ENCODE measurements at regions not wholly inside any gene's neighbourhood (a gene's known extent, or its start where the extent isn't known, plus 50 kb on each side); places are given as distances from the start of the nearest gene placed in this dataset.
"Not testable (repeated sequence)": the region's sequence is repeated elsewhere in the genome, so short reads cannot be mapped to it uniquely, and the experiment has no call there.

DNA sequence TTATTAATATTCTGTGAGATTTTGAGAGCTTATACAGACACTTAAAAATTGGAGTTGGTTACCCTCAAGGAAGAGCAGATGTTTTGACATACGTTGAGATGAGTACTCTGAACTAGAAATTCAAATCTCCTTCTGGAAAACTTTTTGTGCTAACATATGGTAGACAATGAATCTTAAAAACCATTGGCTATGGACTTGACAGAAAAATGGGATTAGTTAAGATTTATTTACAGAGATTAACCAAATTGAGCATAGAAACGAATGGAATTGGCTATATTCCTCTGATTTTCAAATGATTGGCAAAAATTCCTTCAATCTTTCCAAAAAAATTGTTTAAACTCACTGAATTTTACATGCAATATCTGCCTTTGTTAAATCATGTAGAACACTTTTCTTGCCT lies 1392.9 kb downstream of the BRINP3 start:
- no peak for DNase-seq (ENCODE audit: low spot score)

DNA sequence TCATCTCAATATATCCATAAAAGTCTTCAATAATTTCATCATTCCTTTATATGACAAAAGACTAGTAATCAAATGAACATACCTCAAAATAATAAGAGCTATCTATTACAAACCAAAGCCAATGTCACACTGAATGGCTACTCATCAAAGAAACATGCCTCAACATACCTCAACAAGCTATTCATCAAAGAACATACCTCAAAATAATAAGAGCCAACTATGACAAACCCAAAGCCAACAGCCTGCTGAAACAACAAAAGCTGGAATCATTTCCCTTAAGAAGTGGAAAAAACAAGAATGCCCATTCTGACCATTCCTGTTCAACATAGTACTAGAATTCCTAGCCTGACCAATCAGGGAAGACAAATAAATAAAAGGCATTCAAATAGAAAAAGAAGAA lies 1373.7 kb downstream of the BRINP3 start:
- DNase-seq (ENCODE audit: low spot score), result no peak

DNA sequence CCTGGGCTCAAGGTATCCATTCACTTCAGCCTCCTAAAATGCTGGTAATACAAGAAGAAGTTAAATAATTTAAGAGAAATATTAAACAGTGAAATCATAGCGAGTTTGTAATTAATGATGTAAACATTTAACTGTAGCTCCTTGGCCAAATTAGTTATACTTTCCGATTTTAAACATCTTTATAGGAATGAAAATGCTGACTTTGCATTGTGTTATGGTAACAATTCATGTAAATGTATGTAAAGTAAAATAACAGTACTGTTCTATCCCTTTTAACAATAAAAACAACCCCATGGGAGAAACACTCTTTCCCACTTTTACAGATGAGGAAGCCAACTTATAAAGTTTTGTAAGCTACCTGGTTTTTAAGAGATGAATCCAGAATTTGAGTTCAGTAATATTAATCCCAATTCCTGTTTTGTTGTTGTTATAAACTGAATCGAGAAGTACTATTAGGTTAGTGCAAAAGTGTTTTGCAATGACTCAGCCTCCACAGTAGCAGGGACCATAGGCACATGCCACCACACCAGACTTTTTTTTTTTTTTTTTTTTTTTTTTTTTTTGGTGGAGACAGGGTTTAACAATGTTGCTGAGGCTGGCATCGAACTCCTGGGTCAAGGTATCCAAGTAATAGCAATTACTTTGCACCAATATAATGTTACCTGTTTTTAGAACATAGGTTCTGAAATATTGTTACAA lies 1360.4 kb downstream of the BRINP3 start:
- no peak for DNase-seq (ENCODE audit: low spot score)

DNA sequence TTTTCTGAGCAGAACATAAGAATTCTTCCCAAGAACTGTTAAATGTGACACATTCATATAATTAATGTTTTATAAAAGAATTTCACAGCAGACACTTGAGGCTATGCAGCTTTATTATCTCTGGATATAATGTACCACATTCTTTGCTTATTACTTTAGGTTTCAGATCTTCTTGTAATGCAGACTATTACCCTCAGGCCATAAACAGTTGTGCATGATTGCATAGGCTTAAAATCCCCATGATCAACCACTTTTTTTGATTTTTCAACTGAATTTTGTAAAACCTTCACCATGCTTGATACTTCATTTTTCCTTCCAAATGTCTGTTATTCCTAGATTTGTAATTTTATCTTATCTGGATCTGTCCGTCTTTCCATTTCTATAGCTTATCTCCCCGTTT lies 1355.7 kb downstream of the BRINP3 start:
- DNase-seq (ENCODE audit: low spot score), result no peak

GRCh38 chr1:189125694-189126093 lies 1352.0 kb downstream of the BRINP3 start:
- no peak for DNase-seq (ENCODE audit: low spot score)

DNA sequence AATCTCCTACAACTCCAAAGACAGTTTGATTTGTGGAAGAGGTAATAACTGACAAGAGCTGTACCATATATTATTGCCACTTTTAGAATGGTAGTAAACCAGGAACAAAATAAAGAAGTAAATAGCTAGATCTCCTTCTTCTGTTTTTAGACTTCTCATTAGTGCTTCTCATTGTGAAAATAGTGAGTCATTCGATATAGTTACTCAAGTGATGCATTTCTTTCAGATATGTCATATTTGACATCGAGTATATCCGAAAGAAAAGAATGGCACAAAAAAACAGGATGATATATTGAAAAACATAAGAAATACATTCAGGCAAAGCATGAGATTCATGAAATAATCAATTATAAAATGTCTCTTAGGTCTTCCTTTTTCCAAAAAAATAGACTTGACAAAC lies 1346.1 kb downstream of the BRINP3 start:
- no peak for DNase-seq (ENCODE audit: low spot score)

DNA sequence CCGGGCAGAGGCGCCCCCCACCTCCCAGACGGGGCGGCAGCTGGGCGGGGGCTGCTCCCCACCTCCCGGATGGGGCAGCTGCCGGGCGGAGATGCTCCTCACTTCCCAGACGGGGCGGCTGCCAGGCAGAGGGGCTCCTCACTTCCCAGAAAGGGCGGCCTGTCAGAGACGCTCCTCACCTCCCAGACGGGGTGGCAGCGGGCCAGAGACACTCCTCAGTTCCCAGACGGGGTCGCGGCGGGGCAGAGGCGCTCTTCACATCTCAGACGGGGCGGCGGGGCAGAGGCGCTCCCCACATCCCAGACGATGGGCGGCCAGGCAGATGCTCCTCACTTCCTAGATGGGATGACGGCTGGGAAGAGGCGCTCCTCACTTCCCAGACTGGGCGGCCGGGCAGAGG lies 1337.9 kb downstream of the BRINP3 start:
- DNase-seq (ENCODE audit: low spot score), result not testable (repeated sequence)

DNA sequence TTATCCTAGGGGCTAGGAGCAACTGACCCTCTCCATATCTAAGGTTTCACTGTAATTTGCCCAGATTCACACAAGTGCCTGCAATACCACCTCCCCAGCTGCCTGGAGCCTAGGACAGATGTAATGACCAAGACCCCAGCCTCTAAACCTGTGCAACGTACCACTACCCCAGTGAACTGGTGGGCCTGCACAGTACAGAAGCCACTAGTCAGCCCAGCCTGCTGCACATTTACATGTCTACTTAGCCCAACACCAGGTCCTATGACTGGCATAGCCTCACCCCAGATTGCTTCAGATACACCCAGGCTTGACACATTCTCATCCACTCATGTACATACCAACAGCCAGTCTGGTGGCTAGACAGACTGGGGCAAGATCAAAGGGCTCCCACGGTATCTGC lies 1336.6 kb downstream of the BRINP3 start:
- no peak for DNase-seq (ENCODE audit: low spot score)

DNA sequence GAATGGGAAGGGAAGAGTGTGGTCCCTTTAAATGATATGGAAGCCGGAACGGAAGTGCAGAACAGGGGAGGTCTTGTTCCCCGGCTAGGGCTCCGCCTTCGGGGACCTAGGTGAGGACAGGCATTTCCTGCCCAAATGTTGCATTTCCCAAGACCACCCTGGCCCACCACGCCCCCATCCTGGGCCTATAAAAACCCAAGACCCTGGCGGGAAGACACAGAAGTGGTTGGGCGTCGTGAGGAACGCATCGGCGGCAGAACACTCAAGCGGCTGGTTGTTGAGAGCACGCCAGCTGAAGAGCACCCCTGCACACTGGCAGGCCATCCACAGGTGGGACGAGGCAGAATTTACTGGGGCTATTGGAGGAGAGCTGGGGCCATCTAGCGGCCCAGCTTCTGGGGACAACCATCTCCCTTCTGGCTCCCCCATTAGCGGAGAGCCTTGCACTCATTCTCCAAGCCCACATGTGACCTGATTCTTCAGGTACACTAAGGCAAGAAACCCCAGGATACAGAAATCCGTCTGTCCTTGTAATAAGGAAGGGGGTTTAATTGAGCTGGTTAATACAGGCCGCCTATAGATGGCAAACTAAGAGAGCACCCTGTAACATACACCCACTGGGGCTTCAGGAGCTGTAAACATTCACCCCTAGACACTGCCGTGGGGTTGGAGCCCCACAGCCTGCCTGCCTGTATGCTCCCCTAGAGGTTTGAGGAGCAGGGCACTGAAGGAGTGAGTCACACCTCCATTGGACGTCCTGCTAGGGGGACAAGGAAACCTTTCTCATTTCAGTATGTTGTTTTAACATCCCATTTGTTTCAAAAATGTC lies 1327.9 kb downstream of the BRINP3 start:
- DNase-seq (ENCODE audit: low spot score), result no peak

DNA sequence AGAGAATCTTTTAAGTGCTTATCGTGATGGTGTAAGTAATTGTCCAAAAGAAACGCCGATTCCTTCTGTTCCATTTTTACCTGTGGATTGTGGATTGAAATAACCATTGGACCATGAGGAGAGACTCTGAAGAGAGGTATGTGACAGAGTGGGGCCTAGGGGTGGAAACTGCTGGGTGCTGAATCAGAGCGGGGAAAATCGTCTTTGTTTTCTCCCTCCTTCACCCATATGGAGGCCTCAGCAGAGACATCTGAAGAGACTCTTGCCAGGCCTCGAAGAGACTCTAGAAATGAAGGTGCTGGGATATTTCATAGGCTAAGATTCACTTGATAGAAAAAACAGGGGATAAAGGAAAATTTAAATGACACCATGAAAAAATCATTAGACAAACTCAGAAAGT lies 1327.0 kb downstream of the BRINP3 start:
- no peak for DNase-seq (ENCODE audit: low spot score)

- DNase-seq (ENCODE audit: low spot score), result no peak
Measured at GRCh38 chr1:189151361-189151760, 1326.3 kb downstream of the BRINP3 start.

DNA sequence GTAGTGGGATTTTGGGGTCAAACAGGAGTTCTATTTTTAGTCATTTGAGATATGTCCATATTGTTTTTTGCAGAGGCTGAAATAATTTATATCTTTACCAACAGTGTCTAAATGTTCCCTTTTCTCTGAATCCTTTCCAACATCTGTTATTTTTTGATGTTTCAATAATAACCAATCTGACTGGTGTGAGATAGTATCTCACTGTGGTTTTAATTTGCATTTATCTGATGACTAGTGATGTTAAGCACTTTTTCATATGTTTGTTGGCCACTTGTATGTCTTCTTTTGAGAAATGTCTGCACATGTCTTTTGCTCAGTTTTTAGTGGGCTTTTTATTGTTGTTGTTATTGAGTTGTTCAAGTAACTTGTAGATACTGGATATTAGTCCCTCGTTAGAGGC lies 1325.0 kb downstream of the BRINP3 start:
- DNase-seq (ENCODE audit: low spot score), result no peak

DNA sequence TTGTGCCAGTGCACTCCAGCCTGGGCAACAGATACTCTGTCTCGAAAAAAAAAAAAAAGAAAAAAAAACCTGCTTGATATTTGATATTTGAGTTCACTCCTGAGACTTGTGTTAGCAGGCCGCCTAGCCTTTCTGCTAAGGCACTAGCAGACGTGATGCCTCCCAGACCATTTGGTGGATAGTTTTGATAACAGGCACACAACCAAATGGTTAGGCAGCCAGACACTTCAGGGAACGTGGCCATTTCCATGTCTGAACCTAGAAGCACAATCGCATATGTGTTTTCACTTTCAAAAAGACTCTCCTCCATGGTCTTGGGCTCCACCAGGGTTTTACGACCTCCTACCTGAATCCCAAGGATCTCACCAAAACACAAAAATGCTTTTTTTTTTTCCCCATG lies 1319.5 kb downstream of the BRINP3 start:
- no peak for DNase-seq (ENCODE audit: low spot score)

DNA sequence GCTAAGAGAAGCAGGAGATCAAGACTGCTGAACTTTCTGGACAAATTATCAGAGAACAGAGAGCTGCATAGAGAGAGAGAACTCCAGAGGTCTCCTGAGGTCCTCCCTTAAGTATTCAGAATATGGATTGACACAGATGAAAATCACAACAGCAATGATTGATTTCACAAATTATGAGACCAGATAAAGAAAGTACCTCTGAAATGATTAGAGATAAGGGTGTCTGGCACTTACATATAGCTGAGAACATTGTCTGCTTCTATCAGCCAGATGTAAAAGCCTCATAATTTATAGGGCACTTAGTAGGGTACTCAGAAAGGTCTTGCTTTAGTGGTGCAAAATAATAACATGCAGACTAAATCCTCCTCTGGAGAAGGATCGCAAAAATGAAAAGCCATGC lies 1301.8 kb downstream of the BRINP3 start:
- no peak for DNase-seq (ENCODE audit: low spot score)

DNA sequence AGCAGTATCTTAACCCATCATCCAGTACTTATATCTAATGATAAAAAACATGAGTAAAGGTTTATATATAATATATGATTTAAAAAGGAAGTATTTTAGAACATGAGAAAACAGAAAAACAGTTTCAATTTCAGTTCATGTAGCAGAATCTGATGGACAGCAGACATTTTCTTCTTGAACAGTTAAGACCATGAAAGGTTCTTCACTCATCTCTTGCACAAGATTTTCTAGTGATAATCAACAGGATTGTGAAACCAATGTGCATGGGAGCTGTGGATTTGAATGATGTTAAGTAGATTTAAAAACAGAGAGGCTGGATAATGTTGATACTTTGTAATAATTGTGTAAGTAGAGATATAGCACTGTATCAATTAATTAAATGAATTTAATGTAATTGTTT lies 1297.6 kb downstream of the BRINP3 start:
- DNase-seq (ENCODE audit: low spot score), result no peak

- DNase-seq (ENCODE audit: low spot score), result no peak
Measured at GRCh38 chr1:189185097-189185496, 1292.6 kb downstream of the BRINP3 start.

- DNase-seq (ENCODE audit: low spot score), result no peak
Measured at GRCh38 chr1:189192741-189193520, 1284.7 kb downstream of the BRINP3 start.

DNA sequence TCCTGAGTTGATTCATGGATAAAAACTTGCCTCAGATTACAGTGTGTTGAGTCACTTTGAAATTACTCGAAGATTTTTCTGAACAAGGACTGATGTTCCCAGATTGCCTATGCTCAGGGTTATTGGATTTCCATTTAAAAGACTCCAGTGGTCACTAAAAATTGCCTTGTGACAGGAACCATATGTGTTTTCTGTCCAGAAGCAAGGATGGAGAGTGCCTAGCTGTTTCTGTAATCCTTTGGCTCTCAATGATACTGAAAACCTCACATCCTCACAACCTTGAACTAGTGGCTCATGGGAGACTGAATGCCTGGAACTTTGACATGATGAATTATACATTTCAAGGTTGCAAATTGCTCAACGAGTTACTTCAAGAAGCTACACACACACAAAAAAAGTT lies 1271.8 kb downstream of the BRINP3 start:
- DNase-seq (ENCODE audit: low spot score), result no peak

GRCh38 chr1:189206617-189207016 lies 1271.0 kb downstream of the BRINP3 start:
- no peak for DNase-seq (ENCODE audit: low spot score)

- no peak for DNase-seq (ENCODE audit: low spot score)
Measured at GRCh38 chr1:189211742-189212141, 1265.9 kb downstream of the BRINP3 start.

- DNase-seq (ENCODE audit: low spot score), result no peak
Measured at GRCh38 chr1:189212606-189213005, 1265.1 kb downstream of the BRINP3 start.

- no peak for DNase-seq (ENCODE audit: low spot score)
Measured at GRCh38 chr1:189216886-189217285, 1260.8 kb downstream of the BRINP3 start.

GRCh38 chr1:189217646-189218045 lies 1260.0 kb downstream of the BRINP3 start:
- DNase-seq (ENCODE audit: low spot score), result no peak

All from CD4-positive, alpha-beta T cell treated with Interleukin-6 at 100 ng/mL for 8 hours (primary cell).